ENCODE measurements at regions not wholly inside any gene's neighbourhood (a gene's known extent, or its start where the extent isn't known, plus 50 kb on each side); places are given as distances from the start of the nearest gene placed in this dataset.

- TF ChIP-seq CTCF (IDR thresholded peaks at IDR 0.05 in 4 of 5, conservative IDR thresholded peaks at IDR 0.05 in 1 of 5), result no peak
- no peak for TF ChIP-seq POLR2A (IDR thresholded peaks at IDR 0.05)
Observed at GRCh38 chr13:64801768-64802167, 2428.4 kb downstream of the PCDH9 start.

All from gastrocnemius medialis (tissue), 4 donors.